HEK293T (cell line): ENCODE measurements at regions not wholly inside any gene's neighbourhood (a gene's known extent, or its start where the extent isn't known, plus 50 kb on each side); places are given as distances from the start of the nearest gene placed in this dataset.

ENCODE experiments used
- CTCF ChIA-PET: fragments of 350-600 bp; formaldehyde crosslinking; extraction: SDS; loops from one replicate; lab custom pipeline; 2021; ENCODE audit warnings: antibody characterized with exemption, inconsistent platforms; lab: Yijun Ruan, JAX
- POLR2A ChIA-PET: fragments of 350-600 bp; formaldehyde crosslinking; extraction: SDS; loops from one replicate; lab custom pipeline; 2020; ENCODE audit warnings: antibody characterized with exemption, inconsistent platforms; lab: Yijun Ruan, JAX
- DNase-seq: peaks from one replicate; pipeline ENCODE4 v3.0.0; 2012; ENCODE audit warnings: mixed read lengths; ENCODE audit errors: extremely low spot score
- ARNT ChIP-seq: fragments of 450-650 bp; IDR thresholded peaks from 2 replicates; pipeline ENCODE4 v1.6.1; 2017; ENCODE audit warnings: mild to moderate bottlenecking
- BHLHE40 ChIP-seq: fragments of 450-650 bp; IDR thresholded peaks from 2 replicates; pipeline ENCODE4 v1.6.1; 2016; ENCODE audit warnings: mild to moderate bottlenecking, moderate library complexity, borderline replicate concordance
- CTBP1 ChIP-seq: fragments of 450-650 bp; IDR thresholded peaks from 2 replicates; pipeline ENCODE4 v1.6.1; 2016; ENCODE audit warnings: borderline replicate concordance
- ELF4 ChIP-seq: fragments of 450-650 bp; IDR thresholded peaks from 2 replicates; pipeline ENCODE4 v1.6.1; 2017; ENCODE audit warnings: antibody characterized with exemption
- FOXA1 ChIP-seq: fragments of 450-650 bp; IDR thresholded peaks from 2 replicates; pipeline ENCODE4 v1.6.1; 2016; ENCODE audit warnings: mild to moderate bottlenecking
- FOXK2 ChIP-seq: fragments of 450-650 bp; IDR thresholded peaks from 2 replicates; pipeline ENCODE4 v1.6.1; 2016; ENCODE audit warnings: mild to moderate bottlenecking
- FOXM1 ChIP-seq: fragments of 450-650 bp; IDR thresholded peaks from 2 replicates; pipeline ENCODE4 v1.6.1; 2017; ENCODE audit warnings: mild to moderate bottlenecking, borderline replicate concordance
- HDGF ChIP-seq: fragments of 450-650 bp; IDR thresholded peaks from 2 replicates; pipeline ENCODE4 v1.6.1; 2017; ENCODE audit warnings: antibody characterized with exemption, borderline replicate concordance
- L3MBTL2 ChIP-seq: fragments of 450-650 bp; conservative IDR thresholded peaks from 2 replicates; pipeline ENCODE4 v1.6.1; 2016; ENCODE audit warnings: mild to moderate bottlenecking
- LEF1 ChIP-seq: fragments of 450-650 bp; IDR thresholded peaks from 2 replicates; pipeline ENCODE4 v1.6.1; 2017; ENCODE audit warnings: mild to moderate bottlenecking, borderline replicate concordance
- NFRKB ChIP-seq: fragments of 450-650 bp; IDR thresholded peaks from 2 replicates; pipeline ENCODE4 v1.6.1; 2016; ENCODE audit warnings: mild to moderate bottlenecking, moderate library complexity
- PKNOX1 ChIP-seq: fragments of 450-650 bp; IDR thresholded peaks from 2 replicates; pipeline ENCODE4 v1.6.1; 2016
- SP1 ChIP-seq: fragments of 450-650 bp; IDR thresholded peaks from 2 replicates; pipeline ENCODE4 v1.6.1; 2017
- SUZ12 ChIP-seq: fragments of 450-650 bp; IDR thresholded peaks from 2 replicates; pipeline ENCODE4 v1.6.1; 2016; ENCODE audit warnings: mild to moderate bottlenecking
- TARDBP ChIP-seq: fragments of 450-650 bp; IDR thresholded peaks from 2 replicates; pipeline ENCODE4 v1.6.1; 2016
- ZNF384 ChIP-seq: fragments of 450-650 bp; IDR thresholded peaks from 2 replicates; pipeline ENCODE4 v1.6.1; 2016

- CTCF ChIA-PET = no interaction called here
- POLR2A ChIA-PET = no interaction called here
These were observed 150.9 kb upstream of the EEA1 start for GRCh38 chr12:93079976-93080375.

GRCh38 chr12:93080452-93080851, 151.4 kb upstream of the EEA1 start:
- CTCF ChIA-PET = no interaction called here
- no peak for TF ChIP-seq FOXA1
- TF ChIP-seq TARDBP = no peak
- no peak for TF ChIP-seq PKNOX1
- TF ChIP-seq CTBP1 = no peak
- TF ChIP-seq FOXK2 = no peak
- TF ChIP-seq NFRKB = no peak
- no peak for TF ChIP-seq FOXM1
- no peak for TF ChIP-seq SP1
- TF ChIP-seq ZNF384 = no peak
- TF ChIP-seq L3MBTL2 = no peak
- no peak for TF ChIP-seq ARNT
- no peak for TF ChIP-seq LEF1
- TF ChIP-seq ELF4 = no peak
- no peak for TF ChIP-seq BHLHE40
- TF ChIP-seq HDGF = no peak
- TF ChIP-seq SUZ12 = no peak
- POLR2A ChIA-PET = no interaction called here
- no peak for DNase-seq

More at GRCh38 chr12:93079976-93080375, 150.9 kb upstream of the EEA1 start:
- DNase-seq = no peak
- TF ChIP-seq FOXM1 (no peak), HDGF (no peak), TARDBP (no peak), PKNOX1 (no peak), FOXK2 (no peak), NFRKB (no peak)

GRCh38 chr12:93080994-93081809, 152.1 kb upstream of the EEA1 start:
- TF ChIP-seq PKNOX1 (0 out of 2 replicates have a peak, but pooled peaks have one; percentile 17), SUZ12 (no peak)
- no peak for DNase-seq
- POLR2A ChIA-PET = no interaction called here

GRCh38 chr12:93081810-93082165, 152.7 kb upstream of the EEA1 start:
- CTCF ChIA-PET = no interaction called here
- DNase-seq = no peak

More at GRCh38 chr12:93080994-93081809, 152.1 kb upstream of the EEA1 start:
- CTCF ChIA-PET = no interaction called here

GRCh38 chr12:93085383-93086287, 156.5 kb upstream of the EEA1 start:
- POLR2A ChIA-PET = no interaction called here
- CTCF ChIA-PET = no interaction called here
- no peak for TF ChIP-seq ZNF384
- TF ChIP-seq FOXA1 = no peak
- no peak for TF ChIP-seq LEF1
- no peak for TF ChIP-seq ELF4
- no peak for TF ChIP-seq FOXM1
- TF ChIP-seq HDGF = no peak
- TF ChIP-seq PKNOX1 = no peak
- no peak for TF ChIP-seq TARDBP
- no peak for TF ChIP-seq FOXK2
- no peak for DNase-seq

More at GRCh38 chr12:93081810-93082165, 152.7 kb upstream of the EEA1 start:
- TF ChIP-seq ELF4 (no peak), BHLHE40 (no peak), TARDBP (no peak), PKNOX1 (no peak), NFRKB (no peak), FOXK2 (no peak), ARNT (no peak)
- POLR2A ChIA-PET = no interaction called here
